Upper lobe of left lung (tissue), 6 donors: ENCODE measurements at regions not wholly inside any gene's neighbourhood (a gene's known extent, or its start where the extent isn't known, plus 50 kb on each side); places are given as distances from the start of the nearest gene placed in this dataset.

ENCODE experiments used
- ATAC-seq, 2 donors: fragments of 200-7000 bp; cut with Tn5 transposase; one replicate each; pipeline ENCODE4 v1.9.1; 2022; ENCODE audit warnings: mild to moderate bottlenecking in 2 of 2, moderate library complexity in 2 of 2; ENCODE audit not compliant: low FRiP score in 2 of 2
- DNase-seq, 2 donors: peaks; one replicate each; pipeline ENCODE4 v3.0.0-alpha.2; 2019 to 2020
- H3K27ac ChIP-seq, 4 donors: fragments of 200-600 bp; sonication (generic); one replicate each; pipeline ENCODE4 v1.5.1; 2016 to 2019
- H3K27me3 ChIP-seq, 4 donors: fragments of 200-600 bp; sonication (generic); one replicate each; pipeline ENCODE4 v1.5.1; 2017 to 2019
- H3K36me3 ChIP-seq, 4 donors: fragments of 200-600 bp; sonication (generic); one replicate each; pipeline ENCODE4 v1.5.1; 2016 to 2019
- H3K4me1 ChIP-seq, 4 donors: fragments of 200-600 bp; sonication (generic); one replicate each; pipeline ENCODE4 v1.5.1; 2018 to 2019
- H3K4me3 ChIP-seq, 4 donors: fragments of 200-600 bp; sonication (generic); one replicate each; pipeline ENCODE4 v1.5.1; 2017 to 2019; ENCODE audit warnings: mild to moderate bottlenecking in 2 of 4, moderate library complexity in 1 of 4
- H3K9me3 ChIP-seq, 4 donors: fragments of 200-600 bp; sonication (generic); one replicate each; pipeline ENCODE4 v1.5.1; 2018 to 2019
- EP300 ChIP-seq, 4 donors: sonication (generic); formaldehyde crosslinking; IDR thresholded peaks; one replicate each; pipeline ENCODE4 v1.5.1; 2017; ENCODE audit warnings: antibody characterized with exemption in 4 of 4, control low read depth in 2 of 4
- POLR2A ChIP-seq, 4 donors: fragments of 450-650 bp; IDR thresholded peaks; one replicate each; pipeline ENCODE4 v1.5.1; 2016 to 2017; ENCODE audit warnings: antibody characterized with exemption in 4 of 4, mild to moderate bottlenecking in 2 of 4
- POLR2AphosphoS5 ChIP-seq, 2 donors: sonication (generic); formaldehyde crosslinking; IDR thresholded peaks; one replicate each; pipeline ENCODE4 v1.5.1; 2017; ENCODE audit warnings: antibody characterized with exemption in 2 of 2
- WGBS, 2 donors: methylation state at CpG; one replicate each; pipeline ENCODE4 v1.1.5; 2017 to 2018; 5-methylcytosine and 5-hydroxymethylcytosine counted together
- TF ChIP-seq, protein P1 (sequence below), 6 experiments: fragments of 450-650 bp in 4 of 6; fragments of 200-600 bp in 2 of 6; sonication (generic) in 2 of 6; IDR thresholded peaks; one replicate each; pipeline ENCODE4 v1.5.1; 2016 to 2019; ENCODE audit warnings: antibody characterized with exemption in 6 of 6
- donor health status: DM: no; HTN: no; CAD: no; lungs with moderate emphysema.
- donor health status: DM: no; HTN: yes; CAD: no; lungs with severe emphysema.

DNA sequence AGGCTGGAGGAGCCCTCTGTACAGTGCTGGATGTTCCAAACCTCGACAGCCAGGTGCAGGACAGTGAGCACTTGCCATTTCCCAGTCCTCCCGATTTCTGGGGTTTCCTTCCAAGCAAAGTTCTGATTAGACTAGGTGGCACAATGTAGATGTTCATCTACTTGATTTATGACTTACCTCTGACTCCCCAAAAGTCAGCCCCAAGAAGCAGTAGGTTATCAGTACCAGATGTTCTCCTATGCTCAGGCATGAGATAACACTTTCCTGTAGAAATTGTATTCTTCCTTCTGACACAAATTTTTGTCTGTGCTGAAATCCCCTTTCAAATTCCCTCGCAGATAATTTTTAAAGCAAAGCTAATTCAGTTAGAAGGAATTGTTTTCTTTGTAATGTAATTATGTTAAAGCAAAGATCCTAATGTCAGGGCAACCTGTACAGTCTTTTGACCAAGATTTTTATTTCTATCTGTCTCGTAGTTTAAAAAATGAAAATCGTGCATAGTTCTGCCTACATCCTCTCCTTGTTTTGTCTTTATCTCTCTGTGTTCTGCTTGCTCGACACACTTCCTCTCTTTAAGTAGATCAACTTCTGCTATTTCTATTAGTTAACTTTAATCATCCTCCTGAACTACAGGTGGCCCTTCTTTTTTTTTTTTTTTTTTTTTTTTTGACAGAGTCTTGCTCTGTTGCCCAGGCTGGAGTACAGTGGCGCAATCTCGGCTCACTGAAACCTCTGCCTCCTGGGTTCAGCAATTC is 102.4 kb upstream of the PJA2 start:
- Histone ChIP-seq H3K27ac (no peak overlapping the region), H3K9me3 (no peaks in the 10 kb centered on the region), H3K4me3 (no peak overlapping the region), H3K36me3 (no peaks in the 10 kb centered on the region), H3K27me3 (no peaks in the 10 kb centered on the region), H3K4me1 (no peaks in the 10 kb centered on the region)
- WGBS, 2 donors = 72% methylated on average over 8 of the region's 8 CpGs
- TF ChIP-seq POLR2A (IDR thresholded peaks at IDR 0.05) (no peak), POLR2AphosphoS5 (IDR thresholded peaks at IDR 0.05) (no peak), EP300 (IDR thresholded peaks at IDR 0.05) (no peak)
- TF ChIP-seq, protein P1, sequence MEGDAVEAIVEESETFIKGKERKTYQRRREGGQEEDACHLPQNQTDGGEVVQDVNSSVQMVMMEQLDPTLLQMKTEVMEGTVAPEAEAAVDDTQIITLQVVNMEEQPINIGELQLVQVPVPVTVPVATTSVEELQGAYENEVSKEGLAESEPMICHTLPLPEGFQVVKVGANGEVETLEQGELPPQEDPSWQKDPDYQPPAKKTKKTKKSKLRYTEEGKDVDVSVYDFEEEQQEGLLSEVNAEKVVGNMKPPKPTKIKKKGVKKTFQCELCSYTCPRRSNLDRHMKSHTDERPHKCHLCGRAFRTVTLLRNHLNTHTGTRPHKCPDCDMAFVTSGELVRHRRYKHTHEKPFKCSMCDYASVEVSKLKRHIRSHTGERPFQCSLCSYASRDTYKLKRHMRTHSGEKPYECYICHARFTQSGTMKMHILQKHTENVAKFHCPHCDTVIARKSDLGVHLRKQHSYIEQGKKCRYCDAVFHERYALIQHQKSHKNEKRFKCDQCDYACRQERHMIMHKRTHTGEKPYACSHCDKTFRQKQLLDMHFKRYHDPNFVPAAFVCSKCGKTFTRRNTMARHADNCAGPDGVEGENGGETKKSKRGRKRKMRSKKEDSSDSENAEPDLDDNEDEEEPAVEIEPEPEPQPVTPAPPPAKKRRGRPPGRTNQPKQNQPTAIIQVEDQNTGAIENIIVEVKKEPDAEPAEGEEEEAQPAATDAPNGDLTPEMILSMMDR (IDR thresholded peaks at IDR 0.05) = no peak
- DNase-seq (no peak), ATAC-seq (no peak)

GRCh38 chr5:109506556-109506955 is 96.8 kb upstream of the PJA2 start:
- Histone ChIP-seq H3K27ac (no peak overlapping the region), H3K9me3 (no peaks in the 10 kb centered on the region), H3K27me3 (no peaks in the 10 kb centered on the region), H3K36me3 (no peaks in the 10 kb centered on the region), H3K4me3 (no peak overlapping the region), H3K4me1 (no peaks in the 10 kb centered on the region)
- TF ChIP-seq, protein P1 (IDR thresholded peaks at IDR 0.05) = no peak
- no peak for TF ChIP-seq POLR2A (IDR thresholded peaks at IDR 0.05)
- 50 to 60% methylated on average over 1 of the region's 1 CpG for WGBS, 2 donors
- DNase-seq (no peak), ATAC-seq (peak in 1 of 2 donors; percentile 29)

GRCh38 chr5:109496112-109496511 is 86.3 kb upstream of the PJA2 start:
- no peak for ATAC-seq
- Histone ChIP-seq H3K4me1 (no peaks in the 10 kb centered on the region), H3K9me3 (no peaks in the 10 kb centered on the region), H3K4me3 (no peak overlapping the region), H3K27me3 (no peaks in the 10 kb centered on the region), H3K27ac (no peak overlapping the region), H3K36me3 (no peaks in the 10 kb centered on the region)
- 50 to 57% methylated on average over 3 of the region's 3 CpGs for WGBS, 2 donors
- no peak for DNase-seq
- TF ChIP-seq, protein P1 (IDR thresholded peaks at IDR 0.05) = no peak
- TF ChIP-seq POLR2AphosphoS5 (IDR thresholded peaks at IDR 0.05) = no peak
- TF ChIP-seq EP300 (IDR thresholded peaks at IDR 0.05) = no peak
- TF ChIP-seq POLR2A (IDR thresholded peaks at IDR 0.05) = no peak

DNA sequence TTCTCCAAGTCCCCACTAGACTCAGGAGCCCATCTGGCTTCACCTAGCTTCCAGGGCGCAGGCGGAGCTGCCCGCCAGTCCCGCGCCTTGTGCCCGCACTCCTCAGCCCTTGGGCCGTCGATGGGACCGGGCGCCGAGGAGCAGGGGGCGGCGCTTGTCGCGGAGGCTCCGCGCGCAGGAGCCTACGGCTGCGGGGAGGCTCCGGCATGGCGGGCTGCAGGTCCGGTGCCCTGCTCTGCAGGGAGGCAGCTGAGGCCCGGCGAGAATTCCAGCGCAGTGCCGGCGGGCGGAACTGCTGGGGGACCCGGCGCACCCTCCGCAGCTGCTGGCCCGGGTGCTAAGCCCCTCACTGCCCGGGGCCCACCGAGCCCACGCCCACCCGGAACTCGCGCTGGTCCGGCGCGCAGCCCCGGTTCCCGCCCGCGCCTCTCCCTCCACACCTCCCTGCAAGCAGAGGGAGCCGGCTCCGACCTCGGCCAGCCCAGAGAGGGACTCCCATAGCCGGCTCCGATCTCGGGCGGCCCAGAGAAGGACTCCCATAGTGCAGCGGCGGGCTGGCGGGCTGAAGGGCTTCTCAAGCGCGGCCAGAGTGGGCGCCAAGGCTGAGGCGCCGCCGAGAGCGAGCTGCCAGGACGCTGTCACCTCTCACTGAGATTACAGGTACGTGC is 78.1 kb upstream of the PJA2 start:
- WGBS, 2 donors = 97 to 98% methylated on average over 36 to 44 of the region's 65 CpGs
- ATAC-seq = no peak

More for the DNA sequence above, 78.1 kb upstream of the PJA2 start:
- Histone ChIP-seq H3K27me3 (no peaks in the 10 kb centered on the region), H3K4me3 (no peak overlapping the region), H3K4me1 (peaks cover 12 to 31% (median 18%) of the 10 kb centered on the region in 4 donors), H3K36me3 (no peaks in the 10 kb centered on the region), H3K9me3 (no peaks in the 10 kb centered on the region), H3K27ac (no peak overlapping the region)
- DNase-seq = peak in 1 of 2 donors; percentile 78
- TF ChIP-seq POLR2AphosphoS5 (IDR thresholded peaks at IDR 0.05) (no peak), POLR2A (IDR thresholded peaks at IDR 0.05) (no peak), EP300 (IDR thresholded peaks at IDR 0.05) (no peak)
- TF ChIP-seq, protein P1 (IDR thresholded peaks at IDR 0.05) = no peak
